Trophoblast cell (in vitro differentiated cells and primary cell): ENCODE measurements at regions not wholly inside any gene's neighbourhood (a gene's known extent, or its start where the extent isn't known, plus 50 kb on each side); places are given as distances from the start of the nearest gene placed in this dataset.
"Not testable (repeated sequence)": the region's sequence is repeated elsewhere in the genome, so short reads cannot be mapped to it uniquely, and the experiment has no call there.

ENCODE experiments used
- DNase-seq, 2 donors: peaks; one replicate each; pipeline ENCODE4 v3.0.0-alpha.2; 2016
- H2AFZ ChIP-seq: 2 replicates; pipeline ENCODE4 v1.6.1; 2013; ENCODE audit warnings: low read length, moderate library complexity, mild to moderate bottlenecking; ENCODE audit not compliant: insufficient read depth, poor library complexity
- H2AK5ac ChIP-seq: 2 replicates; pipeline ENCODE4 v1.6.1; 2013; ENCODE audit warnings: mild to moderate bottlenecking, low read length
- H2BK120ac ChIP-seq: 2 replicates; pipeline ENCODE4 v1.6.1; 2013; ENCODE audit warnings: low read length, mild to moderate bottlenecking, moderate library complexity; ENCODE audit not compliant: insufficient read depth, poor library complexity
- H2BK12ac ChIP-seq: 2 replicates; pipeline ENCODE4 v1.6.1; 2013; ENCODE audit warnings: mild to moderate bottlenecking, low read length, moderate library complexity
- H2BK5ac ChIP-seq: 2 replicates; pipeline ENCODE4 v1.6.1; 2013; ENCODE audit warnings: low read length, low read depth, moderate library complexity, mild to moderate bottlenecking; ENCODE audit not compliant: poor library complexity
- H3K14ac ChIP-seq: 2 replicates; pipeline ENCODE4 v1.6.1; 2013; ENCODE audit warnings: mild to moderate bottlenecking, low read length
- H3K18ac ChIP-seq: 2 replicates; pipeline ENCODE4 v1.6.1; 2013; ENCODE audit warnings: mild to moderate bottlenecking, low read length
- H3K23ac ChIP-seq: 2 replicates; pipeline ENCODE4 v1.6.1; 2013; ENCODE audit warnings: low read length
- H3K27ac ChIP-seq: 2 replicates; pipeline ENCODE4 v1.5.1; 2013; ENCODE audit warnings: low read depth, mild to moderate bottlenecking, inconsistent platforms, low read length, moderate library complexity
- H3K27me3 ChIP-seq: 2 replicates; pipeline ENCODE4 v1.6.1; 2013; ENCODE audit warnings: inconsistent platforms, mild to moderate bottlenecking, low read length, moderate library complexity; ENCODE audit not compliant: insufficient read depth
- H3K36me3 ChIP-seq, 2 experiments: 1 replicate in 1 of 2; 2 replicates in 1 of 2; pipeline ENCODE4 v1.6.1; 2013; ENCODE audit warnings: low read length in 2 of 2, mild to moderate bottlenecking in 2 of 2, moderate library complexity in 1 of 2; ENCODE audit not compliant: insufficient read depth in 2 of 2, control insufficient read depth in 1 of 2
- H3K4ac ChIP-seq: 2 replicates; pipeline ENCODE4 v1.6.1; 2013; ENCODE audit warnings: low read depth, mild to moderate bottlenecking, low read length, moderate library complexity
- H3K4me1 ChIP-seq, 2 experiments: 1 replicate in 1 of 2; 2 replicates in 1 of 2; pipeline ENCODE4 v1.6.1; 2013; ENCODE audit warnings: low read length in 2 of 2, mild to moderate bottlenecking in 2 of 2, moderate library complexity in 1 of 2; ENCODE audit not compliant: insufficient read depth in 2 of 2, control insufficient read depth in 1 of 2
- H3K4me2 ChIP-seq: 2 replicates; pipeline ENCODE4 v1.6.1; 2013; ENCODE audit warnings: inconsistent platforms, mild to moderate bottlenecking, low read length, moderate library complexity
- H3K4me3 ChIP-seq: 2 replicates; pipeline ENCODE4 v1.5.1; 2013; ENCODE audit warnings: mild to moderate bottlenecking, low read depth, low read length, inconsistent platforms
- H3K79me1 ChIP-seq: one replicate; pipeline ENCODE4 v1.6.1; 2013; ENCODE audit warnings: low read length
- H3K79me2 ChIP-seq: 2 replicates; pipeline ENCODE4 v1.6.1; 2013; ENCODE audit warnings: low read length, mild to moderate bottlenecking; ENCODE audit not compliant: control insufficient read depth, insufficient read depth, poor library complexity
- H3K9ac ChIP-seq: 2 replicates; pipeline ENCODE4 v1.6.1; 2013; ENCODE audit warnings: mild to moderate bottlenecking, low read length
- H3K9me3 ChIP-seq: 2 replicates; pipeline ENCODE4 v1.6.1; 2013; ENCODE audit warnings: low read depth, mild to moderate bottlenecking, control low read depth, inconsistent platforms, low read length; ENCODE audit not compliant: insufficient read depth
- H4K12ac ChIP-seq: 2 replicates; pipeline ENCODE4 v1.6.1; 2013; ENCODE audit warnings: low read depth, mild to moderate bottlenecking, low read length, moderate library complexity
- H4K8ac ChIP-seq: 2 replicates; pipeline ENCODE4 v1.6.1; 2013; ENCODE audit warnings: low read depth, mild to moderate bottlenecking, low read length, moderate library complexity
- H4K91ac ChIP-seq: one replicate; pipeline ENCODE4 v1.6.1; 2013; ENCODE audit warnings: low read depth, mild to moderate bottlenecking, low read length, moderate library complexity
- WGBS: extraction: QIAGEN DNeasy Blood & Tissue Kit; methylation state at CpG from one replicate; pipeline ENCODE4 v1.1.7; 2013; ENCODE audit warnings: missing lambda C conversion rate; ENCODE audit not compliant: insufficient read length, insufficient coverage; ENCODE audit errors: extremely low coverage; 5-methylcytosine and 5-hydroxymethylcytosine counted together

GRCh38 chr9:101846161-101846560, 107.7 kb upstream of the GRIN3A start:
- Histone ChIP-seq H3K4me3 (no peak overlapping the region), H2AK5ac (no peak overlapping the region), H2AFZ (no peak overlapping the region), H3K14ac (no peak overlapping the region), H3K4me1 (no peaks in the 10 kb centered on the region), H3K27ac (no peak overlapping the region), H3K18ac (no peak overlapping the region), H3K79me1 (no peaks in the 10 kb centered on the region), H2BK120ac (no peak overlapping the region), H4K8ac (no peak overlapping the region), H3K4ac (no peak overlapping the region), H3K9ac (no peak overlapping the region), H3K23ac (no peak overlapping the region), H2BK12ac (no peak overlapping the region), H4K91ac (no peak overlapping the region), H4K12ac (no peak overlapping the region), H3K9me3 (no peaks in the 10 kb centered on the region), H3K4me2 (no peak overlapping the region), H2BK5ac (no peak overlapping the region), H3K27me3 (no peaks in the 10 kb centered on the region), H3K36me3 (no peaks in the 10 kb centered on the region), H3K79me2 (no peaks in the 10 kb centered on the region)
- DNase-seq = no peak
- WGBS = no CpG with 5 or more reads among the region's 4 CpGs

- Histone ChIP-seq H3K4me1 (no peaks in the 10 kb centered on the region), H3K36me3 (no peaks in the 10 kb centered on the region), H3K9me3 (no peaks in the 10 kb centered on the region), H3K4me3 (no peak overlapping the region), H3K4me2 (no peak overlapping the region), H3K4ac (no peak overlapping the region), H3K27ac (no peak overlapping the region), H2AFZ (no peak overlapping the region), H4K12ac (no peak overlapping the region), H2AK5ac (no peak overlapping the region), H3K9ac (no peak overlapping the region), H3K18ac (no peak overlapping the region), H3K23ac (no peak overlapping the region), H4K8ac (no peak overlapping the region), H2BK5ac (no peak overlapping the region), H3K27me3 (no peaks in the 10 kb centered on the region), H2BK120ac (no peak overlapping the region), H4K91ac (no peak overlapping the region), H3K79me2 (no peaks in the 10 kb centered on the region), H2BK12ac (no peak overlapping the region), H3K79me1 (no peaks in the 10 kb centered on the region), H3K14ac (no peak overlapping the region)
- DNase-seq = no peak
Observed at GRCh38 chr9:101840694-101841188, 102.3 kb upstream of the GRIN3A start.

GRCh38 chr9:101838988-101839387, 100.5 kb upstream of the GRIN3A start:
- H3K4ac ChIP-seq, H2BK120ac ChIP-seq, H3K79me1 ChIP-seq, H2AFZ ChIP-seq, H3K27me3 ChIP-seq, H3K4me2 ChIP-seq, H4K8ac ChIP-seq, H2BK12ac ChIP-seq, H3K9ac ChIP-seq, H4K91ac ChIP-seq, H3K18ac ChIP-seq, H3K4me3 ChIP-seq, H3K14ac ChIP-seq, H3K79me2 ChIP-seq, H3K36me3 ChIP-seq, H3K27ac ChIP-seq, H3K4me1 ChIP-seq, H3K23ac ChIP-seq, H2AK5ac ChIP-seq, DNase-seq, H2BK5ac ChIP-seq, H4K12ac ChIP-seq, H3K9me3 ChIP-seq: not testable (repeated sequence)
- no CpG with 5 or more reads among the region's 4 CpGs for WGBS

- no peak overlapping the region for H2AFZ ChIP-seq
- no peak overlapping the region for H4K12ac ChIP-seq
- no peak overlapping the region for H3K4ac ChIP-seq
- H3K79me2 ChIP-seq = no peaks in the 10 kb centered on the region
- no CpG with 5 or more reads among the region's 2 CpGs for WGBS
- H2BK120ac ChIP-seq = no peak overlapping the region
- no peaks in the 10 kb centered on the region for H3K36me3 ChIP-seq
- no peak overlapping the region for H3K27ac ChIP-seq
- no peak overlapping the region for H4K8ac ChIP-seq
- no peaks in the 10 kb centered on the region for H3K9me3 ChIP-seq
- no peak overlapping the region for H3K4me2 ChIP-seq
- no peak overlapping the region for H2AK5ac ChIP-seq
- H3K9ac ChIP-seq = no peak overlapping the region
- no peaks in the 10 kb centered on the region for H3K4me1 ChIP-seq
- no peak overlapping the region for H3K14ac ChIP-seq
- no peaks in the 10 kb centered on the region for H3K27me3 ChIP-seq
- DNase-seq = no peak
- no peak overlapping the region for H3K23ac ChIP-seq
- H3K18ac ChIP-seq = no peak overlapping the region
- H2BK5ac ChIP-seq = no peak overlapping the region
- H3K79me1 ChIP-seq = no peaks in the 10 kb centered on the region
- H2BK12ac ChIP-seq = no peak overlapping the region
- no peak overlapping the region for H3K4me3 ChIP-seq
- H4K91ac ChIP-seq = no peak overlapping the region
Observed at GRCh38 chr9:101836021-101836420, 97.6 kb upstream of the GRIN3A start.
